Parathyroid adenoma (tissue), 2 donors: ENCODE measurements at regions not wholly inside any gene's neighbourhood (a gene's known extent, or its start where the extent isn't known, plus 50 kb on each side); places are given as distances from the start of the nearest gene placed in this dataset.

ENCODE experiments used
- H2AFZ ChIP-seq: fragments of 300-600 bp; sonication (generic); one replicate; pipeline ENCODE4 v1.7.0; 2017; ENCODE audit warnings: antibody characterized with exemption, mild to moderate bottlenecking
- H3K27ac ChIP-seq: fragments of 300-600 bp; sonication (generic); one replicate; pipeline ENCODE4 v1.7.0; 2017
- H3K27me3 ChIP-seq: fragments of 300-600 bp; sonication (generic); one replicate; pipeline ENCODE4 v1.7.0; 2017; ENCODE audit warnings: low read length; ENCODE audit not compliant: control insufficient read depth, insufficient read depth
- H3K36me3 ChIP-seq: fragments of 300-600 bp; sonication (generic); one replicate; pipeline ENCODE4 v1.7.0; 2017; ENCODE audit warnings: low read length; ENCODE audit not compliant: control insufficient read depth, insufficient read depth
- H3K4me1 ChIP-seq: fragments of 300-600 bp; sonication (generic); one replicate; pipeline ENCODE4 v1.7.0; 2017; ENCODE audit warnings: control low read depth
- H3K4me2 ChIP-seq: fragments of 300-600 bp; sonication (generic); one replicate; pipeline ENCODE4 v1.7.0; 2017; ENCODE audit warnings: low read length
- H3K4me3 ChIP-seq: fragments of 300-600 bp; sonication (generic); one replicate; pipeline ENCODE4 v1.7.0; 2017; ENCODE audit warnings: low read depth, low read length
- H3K79me2 ChIP-seq: fragments of 300-600 bp; sonication (generic); one replicate; pipeline ENCODE4 v1.7.0; 2017; ENCODE audit warnings: control low read depth
- H3K9ac ChIP-seq: fragments of 300-600 bp; sonication (generic); one replicate; pipeline ENCODE4 v1.7.0; 2017; ENCODE audit warnings: mild to moderate bottlenecking
- H3K9me3 ChIP-seq: fragments of 300-600 bp; sonication (generic); one replicate; pipeline ENCODE4 v1.7.0; 2017; ENCODE audit warnings: low read length; ENCODE audit not compliant: control insufficient read depth
- TF ChIP-seq, protein P1 (sequence below): fragments of 300-600 bp; sonication (generic); IDR thresholded peaks from one replicate; pipeline ENCODE4 v1.7.0; 2017; ENCODE audit warnings: antibody characterized with exemption, mild to moderate bottlenecking
- donor health status: primary hyperparathyroidism.

DNA sequence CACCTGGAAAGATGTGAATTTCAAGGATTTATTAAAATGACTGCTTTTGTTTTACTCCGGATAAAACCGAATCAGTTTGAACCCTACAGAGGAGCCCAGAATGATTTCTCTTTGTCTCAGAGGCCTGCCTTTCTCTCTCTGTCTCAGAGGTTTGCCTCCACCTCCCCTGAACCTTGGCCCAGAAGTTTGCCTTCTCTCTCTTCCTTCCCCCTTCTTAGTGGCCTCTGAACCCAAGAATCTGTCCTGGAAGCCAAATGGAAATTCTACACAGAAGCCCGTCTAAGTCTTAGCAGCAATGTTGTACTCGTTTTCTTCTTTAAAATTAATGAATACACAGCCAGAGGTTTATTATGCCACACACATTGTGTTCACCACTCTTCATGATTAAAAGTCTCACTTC is 200.7 kb downstream of the SOCS6 start:
- no peak overlapping the region for H2AFZ ChIP-seq
- H3K4me2 ChIP-seq: no peak overlapping the region
- H3K9ac ChIP-seq: no peak overlapping the region
- no peaks in the 10 kb centered on the region for H3K4me1 ChIP-seq
- H3K79me2 ChIP-seq: no peaks in the 10 kb centered on the region
- TF ChIP-seq, protein P1, sequence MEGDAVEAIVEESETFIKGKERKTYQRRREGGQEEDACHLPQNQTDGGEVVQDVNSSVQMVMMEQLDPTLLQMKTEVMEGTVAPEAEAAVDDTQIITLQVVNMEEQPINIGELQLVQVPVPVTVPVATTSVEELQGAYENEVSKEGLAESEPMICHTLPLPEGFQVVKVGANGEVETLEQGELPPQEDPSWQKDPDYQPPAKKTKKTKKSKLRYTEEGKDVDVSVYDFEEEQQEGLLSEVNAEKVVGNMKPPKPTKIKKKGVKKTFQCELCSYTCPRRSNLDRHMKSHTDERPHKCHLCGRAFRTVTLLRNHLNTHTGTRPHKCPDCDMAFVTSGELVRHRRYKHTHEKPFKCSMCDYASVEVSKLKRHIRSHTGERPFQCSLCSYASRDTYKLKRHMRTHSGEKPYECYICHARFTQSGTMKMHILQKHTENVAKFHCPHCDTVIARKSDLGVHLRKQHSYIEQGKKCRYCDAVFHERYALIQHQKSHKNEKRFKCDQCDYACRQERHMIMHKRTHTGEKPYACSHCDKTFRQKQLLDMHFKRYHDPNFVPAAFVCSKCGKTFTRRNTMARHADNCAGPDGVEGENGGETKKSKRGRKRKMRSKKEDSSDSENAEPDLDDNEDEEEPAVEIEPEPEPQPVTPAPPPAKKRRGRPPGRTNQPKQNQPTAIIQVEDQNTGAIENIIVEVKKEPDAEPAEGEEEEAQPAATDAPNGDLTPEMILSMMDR: no peak
- no peak overlapping the region for H3K4me3 ChIP-seq
- H3K27ac ChIP-seq: no peak overlapping the region
- H3K27me3 ChIP-seq: no peaks in the 10 kb centered on the region
- no peaks in the 10 kb centered on the region for H3K36me3 ChIP-seq
- no peaks in the 10 kb centered on the region for H3K9me3 ChIP-seq

DNA sequence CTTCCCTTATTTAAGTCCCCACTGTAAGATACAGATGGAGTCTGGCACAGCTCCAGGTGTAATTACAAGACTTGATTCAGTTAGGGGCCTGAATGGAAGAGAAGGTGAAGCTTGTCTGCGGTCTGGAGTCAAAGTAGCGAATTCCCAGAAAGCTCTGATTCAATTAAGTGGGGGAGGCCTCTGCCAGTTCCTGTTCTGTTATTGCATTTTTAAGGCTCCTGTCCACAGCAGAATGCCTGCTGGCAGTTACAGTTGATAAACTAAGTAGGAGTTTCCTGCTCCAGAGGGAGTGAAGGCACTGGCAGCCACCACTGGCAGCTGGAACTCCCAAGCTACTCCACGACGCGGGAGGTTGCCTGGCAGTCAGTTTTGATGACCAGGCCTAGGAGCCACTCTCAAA is 181.1 kb downstream of the SOCS6 start:
- Histone ChIP-seq H3K4me2 (no peak overlapping the region), H3K4me1 (no peaks in the 10 kb centered on the region), H3K27ac (no peak overlapping the region), H3K79me2 (no peaks in the 10 kb centered on the region), H3K27me3 (no peaks in the 10 kb centered on the region), H3K9me3 (no peaks in the 10 kb centered on the region), H3K4me3 (no peak overlapping the region), H3K36me3 (no peaks in the 10 kb centered on the region), H3K9ac (no peak overlapping the region), H2AFZ (no peak overlapping the region)
- TF ChIP-seq, protein P1: no peak

DNA sequence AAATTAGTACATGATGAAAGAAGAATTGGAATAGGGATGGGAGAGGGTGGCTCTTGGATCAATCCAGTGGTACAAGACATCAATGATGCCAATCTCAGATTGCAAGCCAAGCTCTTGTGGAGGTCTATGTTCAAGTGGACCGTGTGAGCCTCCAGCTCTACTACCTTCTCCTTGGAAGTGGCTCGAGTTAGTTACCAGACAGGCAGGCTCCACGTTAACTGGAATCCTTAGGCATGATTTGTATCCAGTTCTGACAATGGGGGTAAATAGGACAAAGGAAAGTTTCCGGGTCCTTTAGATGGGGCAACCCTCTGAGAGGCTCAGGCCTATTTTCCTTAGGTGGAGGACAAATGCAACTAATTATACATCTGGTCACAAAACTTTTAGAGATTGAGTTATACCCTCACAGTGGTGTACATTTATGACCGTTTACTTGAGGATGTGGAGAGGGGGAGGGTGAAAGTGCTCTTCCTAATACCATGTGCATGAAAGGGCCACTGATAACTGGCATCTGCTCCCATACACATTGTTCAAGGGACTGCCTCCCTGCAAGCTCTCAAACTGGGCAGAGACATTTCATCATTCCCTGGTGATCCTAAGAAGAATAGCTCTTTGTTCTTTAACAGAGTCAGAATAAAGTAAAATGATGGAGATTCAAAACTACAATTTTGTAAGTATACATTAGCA is 180.2 kb downstream of the SOCS6 start:
- Histone ChIP-seq H3K4me2 (no peak overlapping the region), H3K9ac (no peak overlapping the region), H3K9me3 (no peaks in the 10 kb centered on the region), H3K4me3 (no peak overlapping the region), H3K79me2 (no peaks in the 10 kb centered on the region), H3K36me3 (no peaks in the 10 kb centered on the region), H3K4me1 (no peaks in the 10 kb centered on the region), H2AFZ (no peak overlapping the region), H3K27ac (no peak overlapping the region), H3K27me3 (no peaks in the 10 kb centered on the region)
- TF ChIP-seq, protein P1: no peak

DNA sequence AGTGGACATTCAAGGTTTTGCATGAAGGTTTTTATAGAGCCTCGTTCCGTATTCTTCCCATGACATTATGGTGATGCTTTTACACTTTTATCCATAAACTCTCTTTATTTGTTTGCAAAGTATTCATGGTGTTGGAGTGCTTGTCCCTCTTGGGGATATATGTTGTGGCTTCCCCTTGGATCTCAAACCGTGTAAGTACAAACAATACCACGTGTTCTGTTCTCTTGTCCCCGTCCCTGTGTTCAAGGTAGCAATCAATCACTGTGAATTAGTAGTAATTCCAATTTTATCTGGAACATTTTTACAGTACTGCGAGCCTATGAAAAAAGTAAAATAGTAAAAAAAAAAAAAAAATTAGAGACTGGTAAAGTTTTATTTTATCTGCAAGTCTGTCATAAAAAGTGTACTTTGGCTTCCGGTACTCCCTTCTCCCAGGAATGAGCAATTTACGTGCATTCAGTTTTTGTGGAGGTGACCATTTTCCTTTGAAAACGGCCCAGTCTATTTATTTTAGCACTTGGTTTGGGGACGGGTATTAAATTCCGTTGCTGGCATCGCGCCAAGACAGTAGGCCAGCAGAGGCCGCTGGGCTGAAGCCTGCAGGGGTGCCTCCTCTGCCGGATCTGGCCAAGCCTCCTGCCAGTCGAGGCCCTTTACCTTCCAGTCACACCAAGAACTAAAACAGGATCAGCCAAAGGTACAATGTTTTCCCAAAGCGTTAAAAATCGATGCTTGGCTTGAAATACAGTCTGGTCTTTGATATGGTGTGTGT is 175.7 kb downstream of the SOCS6 start:
- Histone ChIP-seq H3K27ac (no peak overlapping the region), H3K36me3 (no peaks in the 10 kb centered on the region), H3K4me2 (peak overlapping the region; percentile 69), H3K79me2 (no peaks in the 10 kb centered on the region), H3K9me3 (no peaks in the 10 kb centered on the region), H3K4me1 (no peaks in the 10 kb centered on the region), H3K4me3 (peak overlapping the region; percentile 22), H3K27me3 (no peaks in the 10 kb centered on the region), H2AFZ (peak overlapping the region; percentile 72), H3K9ac (no peak overlapping the region)
- TF ChIP-seq, protein P1: no peak
